Astrocyte of the spinal cord (primary cell): ENCODE measurements at regions not wholly inside any gene's neighbourhood (a gene's known extent, or its start where the extent isn't known, plus 50 kb on each side); places are given as distances from the start of the nearest gene placed in this dataset.

Experiments
- DNase-seq: peaks from one replicate; pipeline ENCODE4 v3.0.0; 2011; ENCODE audit warnings: low read depth, low spot score
- H3K4me3 ChIP-seq: 2 replicates; pipeline ENCODE4 v1.5.1; 2011; ENCODE audit warnings: low read depth, mild to moderate bottlenecking, low read length, moderate library complexity
- in situ Hi-C: cut with HindIII; loops from 2 replicates; pipeline ENCODE4 v1.10.0; 2017; ENCODE audit warnings: low sequenced_read_pairs
- TF ChIP-seq, protein P1 (sequence below): IDR thresholded peaks from 2 replicates; pipeline ENCODE4 v1.5.1; 2012; ENCODE audit warnings: low read depth, mild to moderate bottlenecking, low read length, inconsistent platforms

GRCh38 chr6:145309842-145310535 lies 425.3 kb downstream of the EPM2A start:
- TF ChIP-seq, protein P1, sequence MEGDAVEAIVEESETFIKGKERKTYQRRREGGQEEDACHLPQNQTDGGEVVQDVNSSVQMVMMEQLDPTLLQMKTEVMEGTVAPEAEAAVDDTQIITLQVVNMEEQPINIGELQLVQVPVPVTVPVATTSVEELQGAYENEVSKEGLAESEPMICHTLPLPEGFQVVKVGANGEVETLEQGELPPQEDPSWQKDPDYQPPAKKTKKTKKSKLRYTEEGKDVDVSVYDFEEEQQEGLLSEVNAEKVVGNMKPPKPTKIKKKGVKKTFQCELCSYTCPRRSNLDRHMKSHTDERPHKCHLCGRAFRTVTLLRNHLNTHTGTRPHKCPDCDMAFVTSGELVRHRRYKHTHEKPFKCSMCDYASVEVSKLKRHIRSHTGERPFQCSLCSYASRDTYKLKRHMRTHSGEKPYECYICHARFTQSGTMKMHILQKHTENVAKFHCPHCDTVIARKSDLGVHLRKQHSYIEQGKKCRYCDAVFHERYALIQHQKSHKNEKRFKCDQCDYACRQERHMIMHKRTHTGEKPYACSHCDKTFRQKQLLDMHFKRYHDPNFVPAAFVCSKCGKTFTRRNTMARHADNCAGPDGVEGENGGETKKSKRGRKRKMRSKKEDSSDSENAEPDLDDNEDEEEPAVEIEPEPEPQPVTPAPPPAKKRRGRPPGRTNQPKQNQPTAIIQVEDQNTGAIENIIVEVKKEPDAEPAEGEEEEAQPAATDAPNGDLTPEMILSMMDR = no peak
- in situ Hi-C loops = no loop called here
- H3K4me3 ChIP-seq = no peak overlapping the region
- peak; percentile 8 for DNase-seq

DNA sequence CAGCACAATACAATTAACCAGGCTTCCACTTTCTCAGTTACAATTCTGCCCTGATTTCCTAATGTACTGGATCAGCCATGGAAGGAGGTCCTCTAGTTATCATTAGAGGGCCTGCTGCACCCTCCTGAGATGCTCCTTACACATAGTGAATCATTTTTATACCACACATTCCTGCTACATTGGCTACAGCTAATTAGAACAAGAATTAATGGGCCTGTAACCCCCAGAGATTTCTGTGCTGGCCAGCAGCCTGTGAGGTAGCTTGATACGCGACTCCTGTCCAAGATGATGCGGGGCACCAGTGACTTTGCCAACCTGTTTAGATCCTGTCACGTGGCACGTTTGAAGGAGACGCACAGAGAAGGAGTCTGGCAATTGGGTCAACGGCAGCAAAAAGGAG lies 422.8 kb downstream of the EPM2A start:
- no peak overlapping the region for H3K4me3 ChIP-seq
- in situ Hi-C loops = no loop called here
- no peak for DNase-seq
- TF ChIP-seq, protein P1 = no peak

- DNase-seq = no peak
- in situ Hi-C loops = no loop called here
- TF ChIP-seq, protein P1 = no peak
- no peak overlapping the region for H3K4me3 ChIP-seq
Measured at GRCh38 chr6:145313041-145313855, 422.1 kb downstream of the EPM2A start.

GRCh38 chr6:145315982-145316600 lies 419.2 kb downstream of the EPM2A start:
- TF ChIP-seq, protein P1 = no peak
- in situ Hi-C loops = no loop called here
- H3K4me3 ChIP-seq = no peak overlapping the region
- DNase-seq = no peak

DNA sequence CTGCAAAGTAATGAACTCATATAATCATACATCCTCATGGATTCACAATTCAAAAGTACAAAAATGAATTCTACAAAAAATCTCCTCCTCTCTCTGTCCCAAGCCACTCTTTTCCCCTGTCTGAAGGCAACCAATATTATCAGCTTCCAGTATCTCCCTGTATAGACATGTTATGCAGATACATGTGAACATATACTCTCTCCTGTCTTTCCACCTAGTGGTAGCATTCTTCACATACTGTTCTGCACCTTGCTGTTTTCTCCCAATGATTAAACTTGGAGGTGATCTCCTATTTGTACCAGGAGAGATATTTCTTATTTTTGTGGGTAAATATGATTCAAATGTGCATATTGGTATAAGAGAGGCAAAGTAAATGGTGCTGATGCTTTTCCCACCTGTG lies 416.4 kb downstream of the EPM2A start:
- in situ Hi-C loops = no loop called here
- H3K4me3 ChIP-seq = no peak overlapping the region
- DNase-seq = no peak
- TF ChIP-seq, protein P1 = no peak

DNA sequence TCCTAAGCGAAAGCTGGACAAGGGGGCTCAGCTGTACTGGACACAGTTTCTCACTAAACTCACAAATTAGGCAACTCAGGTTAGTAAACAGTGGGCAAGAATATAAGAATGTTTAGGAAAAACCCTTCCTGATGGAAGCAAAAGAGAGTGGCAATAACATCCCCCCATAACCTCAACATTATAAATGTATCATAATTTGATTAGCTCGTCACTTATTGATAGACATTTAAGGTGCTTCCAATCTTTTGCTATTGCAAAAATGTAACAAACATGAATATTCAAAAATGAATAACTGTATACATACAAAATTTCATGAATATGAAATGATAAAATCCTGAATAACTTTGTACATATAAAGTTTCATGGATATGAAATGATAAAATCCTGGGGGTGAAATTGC lies 415.7 kb downstream of the EPM2A start:
- in situ Hi-C loops = no loop called here
- DNase-seq = no peak
- TF ChIP-seq, protein P1 = no peak
- no peak overlapping the region for H3K4me3 ChIP-seq
